Peyer's patch (tissue), 4 donors: ENCODE measurements at regions not wholly inside any gene's neighbourhood (a gene's known extent, or its start where the extent isn't known, plus 50 kb on each side); places are given as distances from the start of the nearest gene placed in this dataset.

ENCODE experiments used
- DNase-seq, 3 donors: peaks; one replicate each; pipeline ENCODE4 v3.0.0-alpha.2; 2017 to 2019
- H3K27ac ChIP-seq, 4 donors: fragments of 200-600 bp; sonication (generic); one replicate each; pipeline ENCODE4 v1.5.1; 2016 to 2019
- H3K27me3 ChIP-seq, 2 donors: fragments of 200-600 bp; sonication (generic); one replicate each; pipeline ENCODE4 v1.5.1; 2019
- H3K36me3 ChIP-seq, 3 donors: fragments of 200-600 bp; sonication (generic); one replicate each; pipeline ENCODE4 v1.5.1; 2016 to 2019
- H3K4me1 ChIP-seq, 4 donors: fragments of 200-600 bp; sonication (generic); one replicate each; pipeline ENCODE4 v1.5.1; 2016 to 2019
- H3K4me3 ChIP-seq, 4 donors: fragments of 200-600 bp; sonication (generic); 1 replicate in 3 of 4; 2 replicates in 1 of 4; pipeline ENCODE4 v1.5.1; 2016 to 2019; ENCODE audit warnings: mild to moderate bottlenecking in 1 of 4
- H3K9me3 ChIP-seq, 4 donors: fragments of 200-600 bp; sonication (generic); one replicate each; pipeline ENCODE4 v1.5.1; 2016 to 2019; ENCODE audit warnings: mild to moderate bottlenecking in 1 of 4
- POLR2A ChIP-seq, 2 donors: fragments of 450-650 bp; IDR thresholded peaks; one replicate each; pipeline ENCODE4 v1.5.1; 2017; ENCODE audit warnings: antibody characterized with exemption in 2 of 2, mild to moderate bottlenecking in 2 of 2, moderate library complexity in 2 of 2
- TF ChIP-seq, protein P1 (sequence below), 6 experiments: fragments of 450-650 bp in 4 of 6; fragments of 200-600 bp in 2 of 6; sonication (generic) in 1 of 6; IDR thresholded peaks; one replicate each; pipeline ENCODE4 v1.5.1; 2017 to 2019; ENCODE audit warnings: antibody characterized with exemption in 6 of 6, mild to moderate bottlenecking in 3 of 6, moderate library complexity in 1 of 6

DNA sequence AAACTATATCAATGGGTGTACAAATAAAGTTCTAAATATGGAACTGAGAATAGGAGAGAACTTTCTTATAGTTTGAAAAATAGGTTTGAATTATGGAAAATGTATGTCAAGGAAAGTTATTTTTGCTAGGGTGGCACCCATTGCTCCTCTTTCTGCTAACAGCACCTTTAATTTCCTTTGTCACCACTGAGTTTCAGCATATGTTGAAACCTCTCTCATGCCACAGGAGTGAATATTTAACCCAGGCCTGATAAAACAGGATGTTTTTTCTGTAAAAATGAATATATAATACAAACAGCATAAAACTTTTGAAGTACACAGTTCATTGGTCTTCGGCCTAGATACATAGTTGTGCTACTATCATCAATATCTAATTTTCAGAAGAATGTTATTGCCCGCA is 385.5 kb upstream of the ANO5 start:
- TF ChIP-seq POLR2A (IDR thresholded peaks at IDR 0.05), result no peak
- TF ChIP-seq, protein P1, sequence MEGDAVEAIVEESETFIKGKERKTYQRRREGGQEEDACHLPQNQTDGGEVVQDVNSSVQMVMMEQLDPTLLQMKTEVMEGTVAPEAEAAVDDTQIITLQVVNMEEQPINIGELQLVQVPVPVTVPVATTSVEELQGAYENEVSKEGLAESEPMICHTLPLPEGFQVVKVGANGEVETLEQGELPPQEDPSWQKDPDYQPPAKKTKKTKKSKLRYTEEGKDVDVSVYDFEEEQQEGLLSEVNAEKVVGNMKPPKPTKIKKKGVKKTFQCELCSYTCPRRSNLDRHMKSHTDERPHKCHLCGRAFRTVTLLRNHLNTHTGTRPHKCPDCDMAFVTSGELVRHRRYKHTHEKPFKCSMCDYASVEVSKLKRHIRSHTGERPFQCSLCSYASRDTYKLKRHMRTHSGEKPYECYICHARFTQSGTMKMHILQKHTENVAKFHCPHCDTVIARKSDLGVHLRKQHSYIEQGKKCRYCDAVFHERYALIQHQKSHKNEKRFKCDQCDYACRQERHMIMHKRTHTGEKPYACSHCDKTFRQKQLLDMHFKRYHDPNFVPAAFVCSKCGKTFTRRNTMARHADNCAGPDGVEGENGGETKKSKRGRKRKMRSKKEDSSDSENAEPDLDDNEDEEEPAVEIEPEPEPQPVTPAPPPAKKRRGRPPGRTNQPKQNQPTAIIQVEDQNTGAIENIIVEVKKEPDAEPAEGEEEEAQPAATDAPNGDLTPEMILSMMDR (IDR thresholded peaks at IDR 0.05), result no peak
- no peak overlapping the region for H3K4me3 ChIP-seq
- H3K4me1 ChIP-seq, result no peaks in the 10 kb centered on the region
- H3K9me3 ChIP-seq, result peaks cover 0 to 6% (median 0%) of the 10 kb centered on the region in 4 donors
- no peak for DNase-seq
- no peak overlapping the region for H3K27ac ChIP-seq
- H3K36me3 ChIP-seq, result no peaks in the 10 kb centered on the region
- H3K27me3 ChIP-seq, result no peaks in the 10 kb centered on the region

DNA sequence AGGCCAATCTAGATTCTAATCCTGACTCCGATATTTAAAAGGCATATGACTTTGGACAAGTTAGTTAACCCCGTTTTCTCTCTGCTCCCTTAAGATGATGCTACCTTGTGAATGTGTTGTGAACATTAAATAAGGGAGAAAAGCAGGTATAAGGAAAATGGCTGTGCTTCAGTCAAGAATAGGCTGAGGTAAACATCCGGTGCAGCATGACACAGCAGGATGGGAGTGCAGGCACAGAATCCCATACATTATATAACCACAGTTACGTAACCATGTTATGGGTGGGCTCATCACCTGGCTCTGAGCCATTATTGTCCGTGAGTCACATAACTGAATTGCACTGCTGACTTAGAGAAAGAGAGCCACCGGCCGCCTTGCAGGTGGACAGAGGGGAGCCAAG is 382.2 kb upstream of the ANO5 start:
- H3K36me3 ChIP-seq, result no peaks in the 10 kb centered on the region
- H3K27me3 ChIP-seq, result no peaks in the 10 kb centered on the region
- H3K4me1 ChIP-seq, result no peaks in the 10 kb centered on the region
- H3K9me3 ChIP-seq, result no peaks in the 10 kb centered on the region
- H3K4me3 ChIP-seq, result no peak overlapping the region
- TF ChIP-seq POLR2A (IDR thresholded peaks at IDR 0.05), result no peak
- TF ChIP-seq, protein P1 (IDR thresholded peaks at IDR 0.05), result no peak
- DNase-seq, result no peak
- H3K27ac ChIP-seq, result no peak overlapping the region

DNA sequence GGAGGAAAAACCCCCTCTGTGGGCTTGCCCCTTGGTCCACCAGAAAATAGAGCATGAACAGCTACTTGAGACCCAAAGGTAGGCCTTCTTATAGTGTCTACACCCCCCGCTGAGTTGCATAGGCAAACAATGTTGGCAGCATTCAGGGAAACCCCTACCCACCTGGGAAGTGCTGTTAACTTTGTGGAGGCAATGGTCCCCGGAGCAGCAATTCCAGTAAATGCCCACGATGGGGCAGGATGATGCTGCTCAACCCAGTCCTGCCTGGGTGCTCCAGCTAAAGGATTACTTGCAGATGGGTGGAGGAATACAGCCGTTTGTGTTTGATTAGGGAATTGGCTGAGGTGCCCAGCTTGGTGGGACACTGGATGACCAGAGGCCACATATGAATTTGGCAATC is 381.3 kb upstream of the ANO5 start:
- no peaks in the 10 kb centered on the region for H3K9me3 ChIP-seq
- no peak overlapping the region for H3K4me3 ChIP-seq
- H3K36me3 ChIP-seq, result no peaks in the 10 kb centered on the region
- H3K27me3 ChIP-seq, result no peaks in the 10 kb centered on the region
- H3K4me1 ChIP-seq, result no peaks in the 10 kb centered on the region
- TF ChIP-seq, protein P1 (IDR thresholded peaks at IDR 0.05), result no peak
- no peak for TF ChIP-seq POLR2A (IDR thresholded peaks at IDR 0.05)
- H3K27ac ChIP-seq, result no peak overlapping the region
- DNase-seq, result no peak

DNA sequence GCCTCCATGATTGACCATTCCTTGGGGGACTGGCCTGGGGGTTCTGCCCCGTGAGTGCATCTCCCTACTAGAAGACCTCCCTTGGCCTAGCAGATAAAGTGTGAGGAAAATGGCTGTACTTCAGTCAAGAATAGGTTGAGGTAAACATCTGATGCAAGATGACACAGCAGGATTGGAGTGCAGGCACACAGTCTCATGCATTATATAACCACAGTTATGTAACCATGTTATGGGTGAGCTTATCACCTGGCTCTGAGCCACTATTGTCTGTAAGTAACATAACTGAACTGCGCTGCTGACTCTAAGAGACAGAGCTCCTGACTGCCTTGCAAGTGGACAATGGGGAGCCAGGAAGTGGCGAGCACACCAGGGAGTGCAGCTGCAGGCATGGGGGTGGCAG is 378.7 kb upstream of the ANO5 start:
- DNase-seq, result no peak

DNA sequence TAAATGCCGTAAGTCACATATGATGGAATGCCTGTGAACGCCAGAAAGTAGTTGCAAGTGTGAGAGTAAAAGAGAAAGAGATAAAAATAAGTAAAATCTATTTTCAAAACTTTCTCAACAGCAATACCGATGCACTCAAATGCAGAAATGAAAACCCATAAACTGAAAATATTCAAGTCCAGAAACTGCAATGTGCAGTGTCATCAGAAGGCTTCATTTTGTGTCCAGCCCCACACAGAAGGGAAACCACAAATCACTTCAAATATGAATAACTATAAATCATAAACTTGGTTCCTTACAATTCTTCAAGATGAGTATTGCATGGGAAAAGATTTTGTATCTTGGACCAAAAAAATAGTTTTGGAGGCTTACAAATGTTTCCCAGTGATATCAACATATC is 375.2 kb upstream of the ANO5 start:
- no peak for DNase-seq
- TF ChIP-seq POLR2A (IDR thresholded peaks at IDR 0.05), result no peak
- TF ChIP-seq, protein P1 (IDR thresholded peaks at IDR 0.05), result no peak
- Histone ChIP-seq H3K9me3 (no peaks in the 10 kb centered on the region), H3K36me3 (no peaks in the 10 kb centered on the region), H3K27me3 (no peaks in the 10 kb centered on the region), H3K27ac (no peak overlapping the region), H3K4me1 (no peaks in the 10 kb centered on the region), H3K4me3 (no peak overlapping the region)

More for the DNA sequence above, 378.7 kb upstream of the ANO5 start:
- no peak overlapping the region for H3K4me3 ChIP-seq
- no peaks in the 10 kb centered on the region for H3K9me3 ChIP-seq
- H3K27me3 ChIP-seq, result no peaks in the 10 kb centered on the region
- no peaks in the 10 kb centered on the region for H3K4me1 ChIP-seq
- no peak overlapping the region for H3K27ac ChIP-seq
- TF ChIP-seq POLR2A (IDR thresholded peaks at IDR 0.05), result no peak
- TF ChIP-seq, protein P1 (IDR thresholded peaks at IDR 0.05), result no peak
- H3K36me3 ChIP-seq, result no peaks in the 10 kb centered on the region

DNA sequence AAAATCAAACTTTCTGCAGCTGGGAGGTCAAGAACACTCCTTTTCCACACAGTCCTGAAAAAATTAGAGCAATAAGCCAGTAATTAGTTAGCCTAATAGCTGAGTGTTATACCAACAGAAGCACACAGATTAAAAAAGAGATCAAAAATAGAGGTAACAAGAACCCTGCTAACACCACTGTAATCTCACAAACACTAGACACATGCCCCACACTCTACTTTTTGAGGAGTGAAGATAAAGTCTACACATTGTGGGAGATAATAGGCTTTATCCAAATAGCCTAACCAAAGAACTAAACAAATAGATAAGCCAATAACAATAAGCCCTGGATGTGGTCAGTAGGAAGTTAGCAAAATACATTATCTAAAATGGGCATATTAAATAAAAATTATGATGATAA is 372.7 kb upstream of the ANO5 start:
- Histone ChIP-seq H3K9me3 (no peaks in the 10 kb centered on the region), H3K36me3 (no peaks in the 10 kb centered on the region), H3K4me3 (no peak overlapping the region), H3K4me1 (no peaks in the 10 kb centered on the region), H3K27me3 (no peaks in the 10 kb centered on the region), H3K27ac (no peak overlapping the region)
- DNase-seq, result no peak
- TF ChIP-seq, protein P1 (IDR thresholded peaks at IDR 0.05), result no peak
- no peak for TF ChIP-seq POLR2A (IDR thresholded peaks at IDR 0.05)
